GM21360 (cell line): ENCODE measurements at regions not wholly inside any gene's neighbourhood (a gene's known extent, or its start where the extent isn't known, plus 50 kb on each side); places are given as distances from the start of the nearest gene placed in this dataset.
"Not testable (repeated sequence)": the region's sequence is repeated elsewhere in the genome, so short reads cannot be mapped to it uniquely, and the experiment has no call there.

Source experiments
- ATAC-seq: cut with Tn5 transposase; IDR thresholded peaks from one replicate; pipeline ENCODE4 v1.9.1; 2021; ENCODE audit warnings: mild to moderate bottlenecking, moderate library complexity; ENCODE audit not compliant: unreplicated experiment

DNA sequence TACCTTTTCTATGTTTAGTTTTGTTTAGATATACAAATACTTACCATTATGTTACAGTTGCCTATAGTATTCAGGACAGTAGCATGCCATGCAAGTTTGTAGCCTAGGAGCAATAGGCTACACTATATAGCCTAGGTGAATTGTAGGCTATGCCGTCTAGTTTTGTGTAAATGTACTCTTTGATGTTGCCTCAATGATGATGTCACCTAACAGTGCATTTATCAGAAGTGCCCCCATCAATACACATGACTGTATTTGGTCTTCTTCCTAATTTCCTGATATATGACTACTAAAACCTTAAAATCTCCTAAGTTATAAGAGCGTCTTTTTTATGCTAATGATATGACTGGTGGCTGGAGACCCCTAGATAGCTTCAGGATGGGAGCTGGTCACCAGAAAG is 394.4 kb upstream of the STXBP6 start:
- ATAC-seq, result no peak

DNA sequence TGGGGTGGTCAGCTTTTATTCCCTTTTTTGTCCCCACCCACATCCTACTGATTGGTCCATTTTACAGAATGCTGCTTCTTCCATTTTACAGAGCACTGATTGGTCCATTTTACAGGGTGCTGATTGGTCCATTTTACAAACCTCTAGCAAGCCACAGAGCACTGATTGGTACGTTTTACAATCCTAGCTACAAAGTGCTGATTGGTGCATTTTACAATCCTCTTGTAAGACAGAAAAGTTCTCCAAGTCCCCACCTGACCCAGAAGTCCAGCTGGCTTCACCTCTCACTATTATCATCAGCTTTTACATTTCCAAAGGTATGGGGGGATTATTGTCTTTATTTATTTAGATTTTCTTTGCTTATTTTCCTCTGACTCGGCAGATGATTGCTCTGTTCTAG is 390.4 kb upstream of the STXBP6 start:
- not testable (repeated sequence) for ATAC-seq

- ATAC-seq, result no peak
Observed at GRCh38 chr14:25436906-25437305, 387.0 kb upstream of the STXBP6 start.

GRCh38 chr14:25436288-25436875 is 386.4 kb upstream of the STXBP6 start:
- ATAC-seq, result no peak

- no peak for ATAC-seq
Observed at GRCh38 chr14:25431211-25432076, 381.5 kb upstream of the STXBP6 start.

- ATAC-seq, result no peak
Observed at GRCh38 chr14:25430808-25431207, 380.9 kb upstream of the STXBP6 start.

- ATAC-seq, result no peak
Observed at GRCh38 chr14:25412998-25413397, 363.1 kb upstream of the STXBP6 start.

DNA sequence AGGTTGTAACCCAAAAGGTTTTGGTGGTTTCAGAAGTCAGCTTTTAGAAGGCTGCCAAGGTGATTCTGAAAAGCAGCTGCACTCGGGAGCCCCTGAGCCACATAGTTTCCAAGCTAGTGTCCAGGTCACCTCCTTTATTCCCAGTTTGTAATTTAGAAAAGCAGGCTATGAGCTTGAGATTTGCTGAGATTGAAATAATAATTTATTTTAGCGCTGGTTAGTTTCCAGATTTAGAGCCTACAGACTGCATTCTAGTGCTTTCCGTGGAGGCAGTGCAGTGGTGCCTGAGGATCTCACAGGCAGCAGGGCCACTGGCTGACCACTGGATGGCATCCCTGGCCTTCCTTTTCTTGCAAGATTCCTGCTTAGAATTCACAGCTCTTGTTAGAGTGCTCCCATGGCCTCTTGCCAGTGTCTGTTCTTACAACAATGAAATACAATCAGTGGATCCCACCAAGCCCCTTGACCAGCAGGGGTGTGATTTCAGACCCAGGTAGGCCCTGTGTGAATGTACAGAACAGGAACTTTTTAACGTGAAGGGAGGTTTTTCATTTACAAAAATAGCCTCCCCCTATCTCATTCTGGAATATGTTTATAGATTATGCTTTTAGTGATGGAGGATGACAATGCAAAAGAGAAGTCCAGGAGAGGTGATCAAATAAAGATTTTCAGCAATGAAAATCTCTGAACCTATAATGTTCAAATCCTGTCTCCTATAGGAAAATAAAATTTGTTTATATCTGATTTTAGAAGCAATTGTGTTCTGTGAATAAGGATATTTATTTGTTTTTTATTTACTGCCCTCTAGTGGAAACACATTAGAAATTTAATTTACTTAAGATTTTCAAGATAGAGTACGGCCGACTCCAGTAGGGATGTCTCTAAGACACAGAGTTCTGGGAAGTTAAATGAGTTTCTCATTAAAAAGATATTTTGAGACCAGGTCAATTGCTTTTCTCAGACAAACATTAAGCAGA is 362.1 kb upstream of the STXBP6 start:
- no peak for ATAC-seq

DNA sequence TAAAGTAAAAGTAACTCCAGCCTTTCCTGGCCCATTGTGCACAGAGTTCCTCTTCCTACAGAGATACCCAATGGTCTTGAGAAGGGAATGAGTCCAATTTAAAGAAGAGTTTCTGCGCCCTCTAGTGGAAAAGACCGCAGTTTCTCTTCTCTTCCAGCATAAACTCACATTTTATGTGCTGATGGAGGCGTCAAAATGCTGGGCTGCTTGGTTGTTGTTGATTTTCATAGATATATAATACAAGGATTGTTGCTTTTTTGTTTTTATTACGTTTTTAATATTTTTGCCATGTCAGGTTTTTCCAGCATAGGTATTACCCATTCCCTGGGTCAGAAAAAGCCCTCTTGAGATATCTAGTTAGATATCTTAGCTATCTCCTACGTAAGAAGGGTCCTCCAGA is 356.9 kb upstream of the STXBP6 start:
- no peak for ATAC-seq

- peak; percentile 59 for ATAC-seq
Observed at GRCh38 chr14:25400607-25401206, 350.8 kb upstream of the STXBP6 start.

GRCh38 chr14:25396128-25396527 is 346.2 kb upstream of the STXBP6 start:
- no peak for ATAC-seq

- no peak for ATAC-seq
Observed at GRCh38 chr14:25394791-25395391, 344.9 kb upstream of the STXBP6 start.

- no peak for ATAC-seq
Observed at GRCh38 chr14:25394356-25394755, 344.4 kb upstream of the STXBP6 start.

DNA sequence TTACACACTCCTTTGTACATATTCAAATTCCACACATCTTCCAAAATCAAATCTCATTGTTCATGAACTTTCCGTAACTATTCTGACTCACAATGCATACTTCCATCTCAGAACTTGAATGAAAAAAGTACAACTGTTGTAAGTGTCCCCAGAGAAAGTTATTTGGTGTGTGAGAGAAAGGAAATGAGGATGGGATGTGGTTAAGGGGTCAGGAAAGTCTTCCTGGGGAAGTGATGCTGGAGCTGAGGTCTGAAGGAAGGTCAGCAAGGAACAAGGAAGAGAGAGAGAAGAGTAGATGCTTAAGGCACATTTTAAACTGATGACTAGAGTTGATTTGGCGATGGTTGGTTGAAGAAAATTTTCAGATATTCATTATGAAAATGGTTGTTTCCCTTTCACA is 340.0 kb upstream of the STXBP6 start:
- ATAC-seq, result no peak

GRCh38 chr14:25381498-25381897 is 331.6 kb upstream of the STXBP6 start:
- no peak for ATAC-seq

GRCh38 chr14:25375639-25376038 is 325.7 kb upstream of the STXBP6 start:
- no peak for ATAC-seq

GRCh38 chr14:25371068-25371467 is 321.1 kb upstream of the STXBP6 start:
- no peak for ATAC-seq

DNA sequence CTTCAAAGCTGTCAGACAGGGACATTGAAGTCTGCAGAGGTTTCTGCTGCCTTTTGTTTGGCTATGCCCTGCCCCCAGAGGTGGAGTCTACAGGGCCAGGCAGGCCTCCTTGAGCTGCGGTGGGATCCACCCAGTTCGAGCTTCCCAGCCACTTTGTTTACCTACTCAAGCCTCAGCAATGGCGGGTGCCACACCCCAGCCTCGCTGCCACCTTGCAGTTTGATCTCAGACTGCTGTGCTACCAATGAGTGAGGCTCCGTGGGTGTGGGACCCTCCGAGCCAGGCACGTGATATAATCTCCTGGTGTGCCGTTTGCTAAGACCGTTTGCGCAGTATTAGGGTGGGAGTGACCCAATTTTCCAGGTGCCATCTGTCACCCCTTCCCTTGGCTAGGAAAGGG is 320.1 kb upstream of the STXBP6 start:
- not testable (repeated sequence) for ATAC-seq

DNA sequence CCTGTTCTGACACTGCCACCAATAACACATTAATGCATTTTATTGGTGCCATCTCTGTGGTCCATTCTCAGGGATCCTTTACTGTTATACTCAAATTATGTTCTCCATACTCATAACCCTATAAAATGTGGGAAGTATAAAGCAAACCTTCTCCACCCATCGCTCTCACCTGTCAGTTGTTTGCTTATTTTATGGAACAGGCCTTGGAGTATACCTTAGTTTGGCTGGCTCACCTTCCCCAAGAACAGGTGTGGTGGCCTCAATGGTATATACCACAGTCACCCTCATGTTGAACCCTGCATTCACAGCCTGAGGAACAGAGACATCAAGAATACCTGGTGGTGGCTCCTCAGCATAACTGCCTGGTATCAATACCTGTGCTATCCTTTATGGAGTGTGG is 308.4 kb upstream of the STXBP6 start:
- no peak for ATAC-seq

GRCh38 chr14:25351269-25351668 is 301.3 kb upstream of the STXBP6 start:
- no peak for ATAC-seq

- ATAC-seq, result no peak
Observed at GRCh38 chr14:25350802-25351201, 300.9 kb upstream of the STXBP6 start.
